ENCODE measurements at regions not wholly inside any gene's neighbourhood (a gene's known extent, or its start where the extent isn't known, plus 50 kb on each side); places are given as distances from the start of the nearest gene placed in this dataset.

GRCh38 chr3:72123908-72124441, 339.0 kb upstream of the PROK2 start:
- DNase-seq: peak in 1 of 3 donors; percentile 25

- DNase-seq: peak; percentile 28 to 36 (median 33)
These were observed 336.1 kb upstream of the PROK2 start for GRCh38 chr3:72120806-72121778.

- DNase-seq: no peak
These were observed 335.1 kb upstream of the PROK2 start for GRCh38 chr3:72120039-72120438.

DNA sequence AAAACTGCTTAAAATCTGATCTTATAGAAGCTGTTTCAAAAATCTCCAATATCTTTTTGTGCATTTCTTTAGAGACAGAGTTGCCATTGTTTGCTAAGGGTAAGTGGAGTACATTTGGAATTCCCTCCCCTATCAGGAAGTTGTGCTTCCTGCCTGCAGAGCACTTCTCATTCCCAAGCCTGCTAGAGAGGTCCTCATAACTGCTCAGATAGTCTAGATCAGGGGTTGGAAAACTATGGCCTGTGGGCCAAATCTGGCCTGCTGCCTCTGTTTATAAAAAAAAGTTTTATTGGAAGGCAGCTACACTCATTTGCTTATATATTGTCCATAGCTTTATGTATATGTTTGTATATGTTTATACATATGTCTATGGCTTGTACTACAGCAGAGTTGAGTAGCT, 333.7 kb upstream of the PROK2 start:
- DNase-seq: no peak

GRCh38 chr3:72116226-72116625, 331.3 kb upstream of the PROK2 start:
- no peak for DNase-seq

GRCh38 chr3:72115307-72115706, 330.4 kb upstream of the PROK2 start:
- DNase-seq: no peak

GRCh38 chr3:72114773-72115172, 329.8 kb upstream of the PROK2 start:
- DNase-seq: no peak

GRCh38 chr3:72113964-72114363, 329.0 kb upstream of the PROK2 start:
- no peak for DNase-seq

- no peak for DNase-seq
These were observed 328.6 kb upstream of the PROK2 start for GRCh38 chr3:72113564-72113963.

GRCh38 chr3:72112435-72112834, 327.5 kb upstream of the PROK2 start:
- DNase-seq: no peak

DNA sequence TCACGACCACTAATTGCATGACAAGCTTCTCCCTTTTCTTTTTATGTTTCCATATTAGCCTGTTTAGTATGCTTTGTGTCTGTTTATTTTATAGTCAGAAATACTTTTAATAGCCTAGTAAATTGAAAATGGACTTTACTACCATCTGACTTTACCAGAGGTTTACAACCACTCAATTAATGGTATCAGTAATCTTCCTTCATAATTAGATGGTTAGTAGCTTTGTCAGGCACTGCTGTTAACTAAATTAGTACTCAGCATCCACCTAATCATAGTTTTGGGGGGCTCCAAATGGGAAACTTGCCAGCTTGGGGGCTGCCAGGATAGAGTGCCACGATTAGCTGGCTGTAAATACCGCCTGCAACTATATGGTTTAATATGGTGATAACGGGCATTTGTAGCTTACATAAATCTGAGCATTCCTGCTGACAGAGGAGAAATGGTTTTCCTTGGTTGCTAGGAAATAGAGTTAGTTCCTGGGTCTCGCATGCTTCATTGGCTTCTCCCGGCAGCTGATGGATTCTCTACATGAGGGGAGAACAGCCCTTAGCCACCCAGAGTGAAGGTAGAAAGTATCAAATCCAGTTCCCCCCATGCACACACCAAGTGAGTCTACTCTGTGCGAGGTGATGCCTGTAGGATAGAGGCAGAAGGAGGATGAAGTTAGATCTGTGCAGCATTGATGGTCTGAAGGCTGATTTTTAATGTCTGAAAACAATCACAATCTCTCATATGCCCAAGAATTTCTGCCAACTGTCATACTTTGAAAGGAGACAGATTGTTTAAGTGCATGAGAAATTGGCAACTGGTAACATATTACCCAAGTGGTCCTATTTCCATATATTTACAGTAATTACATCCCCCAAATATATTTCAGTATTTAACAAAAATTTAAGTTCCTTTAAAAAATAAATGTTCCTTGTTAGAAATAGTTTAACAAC, 326.6 kb upstream of the PROK2 start:
- no peak for DNase-seq

DNA sequence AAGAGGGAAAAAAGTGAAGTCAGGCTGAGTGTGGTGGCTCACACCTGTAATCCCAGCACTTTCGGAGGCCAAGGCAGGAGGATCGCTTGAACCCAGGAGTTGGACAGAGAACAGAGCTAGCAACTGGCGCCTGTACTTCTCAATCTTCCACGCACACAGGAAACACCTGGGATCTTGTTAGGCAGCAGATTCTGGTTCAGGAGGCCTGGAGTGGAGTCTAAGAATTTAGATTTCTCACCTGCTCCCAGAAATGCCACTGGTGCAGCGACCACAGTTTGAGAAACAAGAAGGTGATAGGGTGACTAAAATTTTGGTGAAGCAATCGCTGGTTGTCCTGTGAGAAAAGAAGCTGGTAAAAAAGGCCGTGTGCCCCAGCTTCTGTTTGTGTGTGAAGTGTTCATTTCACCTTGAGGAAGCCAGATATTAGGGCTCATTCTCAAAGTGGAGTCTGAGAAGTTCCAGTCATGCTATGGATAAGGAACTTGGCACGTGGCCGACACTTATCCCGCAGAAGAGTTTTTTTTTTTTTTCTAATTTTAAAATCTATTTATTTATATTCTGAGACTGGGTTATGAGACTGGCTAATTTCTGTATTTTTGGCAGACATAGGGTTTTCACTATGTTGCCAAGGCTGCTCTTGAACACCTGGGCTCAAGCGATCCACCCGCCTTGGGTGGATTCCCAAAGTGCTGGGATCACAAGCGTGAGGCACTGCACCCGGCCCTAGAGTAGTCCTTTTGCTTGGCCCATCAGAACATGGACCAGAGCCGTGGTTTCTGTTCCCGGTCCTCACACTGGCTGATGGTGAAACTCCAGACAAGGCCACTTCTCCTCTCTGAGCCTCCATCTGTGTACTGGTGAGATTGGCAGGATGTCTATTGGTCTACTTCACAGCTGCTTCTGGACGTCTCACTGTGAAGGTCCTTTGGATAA, 324.6 kb upstream of the PROK2 start:
- DNase-seq: no peak

GRCh38 chr3:72105306-72105705, 320.4 kb upstream of the PROK2 start:
- no peak for DNase-seq

- DNase-seq: peak; percentile 80 to 88 (median 84)
These were observed 317.2 kb upstream of the PROK2 start for GRCh38 chr3:72102112-72102616.

DNA sequence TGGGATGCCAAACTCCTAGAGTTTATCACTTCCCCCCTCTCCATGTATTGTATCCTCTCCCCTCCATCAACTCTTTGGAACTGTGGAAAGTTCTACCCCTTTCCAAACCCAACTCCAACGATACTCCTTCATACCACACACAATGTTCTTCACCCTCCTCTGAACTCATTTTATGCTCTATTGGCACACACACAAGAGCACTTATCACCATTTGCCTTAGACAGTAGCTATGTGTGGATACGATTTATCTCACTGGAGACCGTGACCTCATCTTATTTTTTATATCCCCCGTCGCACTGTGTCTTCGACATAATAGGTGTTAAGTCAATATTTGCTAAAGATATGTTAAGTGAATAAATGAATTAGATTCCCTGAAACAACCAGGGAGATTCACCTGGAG, 316.5 kb upstream of the PROK2 start:
- DNase-seq: no peak

DNA sequence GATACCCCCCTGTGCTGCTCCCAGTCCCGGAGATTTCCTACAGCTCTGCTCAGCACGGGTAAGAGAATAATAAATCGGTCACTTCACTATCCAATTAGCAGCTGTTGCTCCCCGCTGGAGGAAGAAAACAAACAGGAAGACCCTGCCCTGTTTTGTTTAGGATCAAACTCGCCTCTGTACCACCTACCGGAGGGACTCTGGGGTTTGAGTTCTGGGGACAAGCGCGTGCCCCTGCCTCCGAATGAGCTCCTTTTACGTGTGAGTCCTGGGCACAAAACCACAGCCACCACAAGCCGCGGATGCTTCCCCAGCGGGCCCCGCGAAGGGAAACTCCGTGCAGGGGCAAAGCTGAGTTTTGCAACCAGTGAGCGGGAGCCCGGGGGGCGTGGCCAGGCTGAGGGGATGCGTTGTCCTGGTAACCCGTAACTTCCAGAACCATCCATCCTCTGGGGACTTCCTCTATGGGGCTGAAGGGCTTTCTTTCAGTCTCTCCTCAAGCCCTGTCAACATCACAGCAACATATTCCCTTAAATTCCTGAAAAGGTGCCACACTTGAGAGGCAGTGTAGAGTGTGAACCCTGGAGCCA, 315.7 kb upstream of the PROK2 start:
- DNase-seq: peak; percentile 97 to 98 (median 98)

DNA sequence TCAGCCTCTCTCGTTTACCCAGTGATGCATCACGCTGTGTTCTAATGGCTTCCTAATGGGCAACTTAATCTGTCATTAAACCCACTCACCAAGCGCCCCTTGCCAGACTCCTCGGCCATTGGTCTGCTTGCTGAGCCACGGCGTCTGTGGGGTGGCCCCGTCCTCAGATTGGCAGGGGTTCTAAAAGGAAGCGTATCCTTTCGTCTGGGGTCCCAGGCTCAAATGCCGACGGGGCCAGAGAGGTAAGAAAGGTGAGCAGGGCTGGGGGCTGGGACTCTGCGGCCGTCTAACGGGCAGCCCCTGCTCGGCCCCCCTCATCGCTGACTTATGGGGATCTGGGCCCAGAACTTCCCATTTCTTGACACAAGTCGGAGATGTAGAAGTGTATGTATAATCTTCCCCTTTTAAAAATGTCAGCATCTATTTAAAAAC, 315.1 kb upstream of the PROK2 start:
- DNase-seq: peak; percentile 67 to 74 (median 72)

GRCh38 chr3:72099326-72100079, 314.6 kb upstream of the PROK2 start:
- no peak for DNase-seq

DNA sequence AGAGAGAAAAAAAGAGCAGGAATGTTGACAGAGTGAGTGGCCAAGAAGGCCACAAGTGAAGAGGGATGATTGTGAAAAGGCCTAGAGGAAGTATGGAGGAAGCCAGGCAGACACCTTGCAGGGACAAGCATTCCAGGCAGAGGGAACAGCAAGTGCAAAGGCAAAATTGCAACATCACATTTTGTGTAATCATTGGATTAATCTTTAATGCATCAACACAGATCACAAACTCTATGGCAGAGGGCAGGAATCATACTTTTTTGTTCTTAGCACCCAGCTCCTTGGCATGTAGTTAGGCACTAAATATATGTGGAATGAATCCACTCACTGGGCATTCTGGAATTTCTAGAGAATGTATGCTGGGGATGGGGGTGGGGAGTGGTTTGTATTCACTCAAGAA, 312.1 kb upstream of the PROK2 start:
- DNase-seq: no peak

DNA sequence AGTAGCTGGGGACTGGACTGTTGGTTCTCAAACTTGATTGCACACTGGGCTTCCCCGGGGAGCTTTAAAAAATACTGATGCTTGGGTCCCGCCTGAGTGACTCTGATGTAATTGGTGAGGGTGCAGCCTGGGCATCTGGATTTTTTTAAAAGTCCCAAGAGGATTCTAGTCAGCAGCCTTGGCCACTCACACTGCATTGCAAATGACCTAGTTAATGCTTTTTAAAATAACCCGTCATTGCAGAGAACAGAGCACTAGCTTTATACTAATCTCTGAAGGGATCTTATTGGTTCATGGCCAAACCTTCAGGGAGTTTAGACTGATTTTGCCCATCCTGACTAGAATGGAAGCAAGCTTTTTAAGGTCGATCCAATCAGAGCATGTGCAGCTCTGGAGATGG, 310.6 kb upstream of the PROK2 start:
- DNase-seq: no peak

DNA sequence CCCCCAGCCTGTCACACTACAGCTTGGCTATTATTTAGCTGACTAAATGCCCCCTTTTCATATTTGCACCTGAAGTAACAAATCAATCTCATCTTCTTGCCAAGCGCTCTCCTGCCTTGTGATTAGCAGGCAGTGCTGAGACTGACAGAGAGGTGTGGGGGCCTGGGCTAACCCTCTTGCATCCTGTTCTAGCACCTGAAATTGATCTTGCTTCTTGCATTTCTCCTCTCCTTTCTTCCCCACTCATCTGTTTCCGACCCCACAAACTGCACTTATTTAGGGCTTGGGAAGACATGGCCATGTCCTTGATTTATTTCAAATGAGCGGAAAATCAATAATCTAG, 309.0 kb upstream of the PROK2 start:
- DNase-seq: no peak

Data from suppressor macrophage treated with lipopolysaccharide for 1 hour (primary cell).